GM19240 (cell line): ENCODE measurements at regions not wholly inside any gene's neighbourhood (a gene's known extent, or its start where the extent isn't known, plus 50 kb on each side); places are given as distances from the start of the nearest gene placed in this dataset.

Source experiments
- DNase-seq: peaks from one replicate; pipeline ENCODE4 v3.0.0; 2011; ENCODE audit warnings: low spot score; ENCODE audit not compliant: insufficient read length

DNA sequence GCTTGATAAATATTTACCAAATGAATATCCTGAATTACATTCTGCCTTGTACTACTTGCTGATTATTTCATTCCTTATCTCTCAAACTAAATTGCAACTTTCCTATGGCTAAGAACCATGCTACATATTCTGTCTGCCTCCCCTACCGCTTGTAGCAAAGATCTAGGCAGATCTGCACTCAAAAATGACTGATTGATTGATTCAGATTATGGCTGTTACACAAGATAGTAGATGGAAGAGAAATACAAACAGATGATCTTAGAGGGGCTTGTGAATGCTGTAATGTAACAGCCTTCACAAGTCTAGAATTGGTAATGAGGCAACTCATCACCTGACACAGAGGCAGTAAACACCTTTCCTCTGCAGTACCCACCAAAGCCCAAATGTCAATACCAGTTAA, 446.1 kb downstream of the PRELID2 start:
- DNase-seq, result no peak

DNA sequence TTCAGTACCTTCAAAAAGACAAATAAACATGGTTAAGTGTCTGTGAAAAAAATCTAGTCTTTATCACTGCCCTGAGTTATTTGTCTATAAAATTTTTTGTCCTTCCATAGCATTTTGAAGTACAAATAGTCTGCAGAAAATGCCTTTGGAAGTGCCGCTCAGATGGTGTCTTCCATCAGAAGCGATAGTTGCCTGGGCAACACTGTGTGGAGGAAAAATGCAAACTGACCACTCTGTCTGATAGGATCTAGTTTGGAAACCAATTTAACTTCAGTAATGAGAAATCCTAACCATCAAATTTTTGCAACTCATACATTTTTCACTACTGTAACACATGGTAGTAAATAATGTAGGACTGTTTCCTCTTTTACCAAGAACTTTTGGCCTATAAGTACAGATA, 449.9 kb downstream of the PRELID2 start:
- no peak for DNase-seq

DNA sequence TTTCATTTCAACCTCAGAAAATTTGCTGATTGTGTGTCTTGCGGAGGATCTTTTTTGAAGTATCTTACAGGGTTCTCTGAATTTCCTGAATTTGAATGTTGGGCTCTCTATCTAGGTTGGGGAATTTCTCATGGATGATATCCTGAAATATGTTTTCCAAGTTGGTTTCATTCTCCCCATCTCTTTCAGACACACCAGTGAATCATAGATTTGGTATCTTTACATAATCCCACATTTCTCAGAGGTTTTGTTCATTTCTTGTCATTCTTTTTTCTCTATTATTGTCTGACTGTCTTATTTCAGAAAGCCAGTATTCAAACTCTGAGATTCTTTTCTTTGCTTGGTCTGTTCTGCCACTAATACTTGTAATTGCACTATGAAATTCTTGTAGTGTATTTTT, 456.9 kb downstream of the PRELID2 start:
- no peak for DNase-seq

DNA sequence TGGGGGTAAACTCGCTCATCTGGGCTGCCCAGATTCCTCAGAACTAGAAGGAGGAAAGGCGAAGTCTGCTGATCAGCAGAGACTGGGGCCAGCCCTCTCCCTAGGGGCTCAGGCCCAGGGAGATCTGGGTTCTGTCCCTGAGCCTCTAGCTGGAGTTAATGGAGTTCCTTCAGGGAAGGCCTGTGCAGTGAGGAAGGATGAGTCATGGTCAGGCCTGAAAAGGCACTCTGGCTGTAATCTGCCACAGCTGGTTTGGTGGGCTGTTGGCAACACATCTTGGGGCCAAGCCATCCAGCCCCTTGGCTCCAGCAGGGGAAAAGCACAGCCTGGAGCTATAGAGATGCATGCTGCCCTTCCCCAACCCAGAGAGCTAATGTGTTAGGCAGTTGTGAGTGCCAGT, 459.6 kb downstream of the PRELID2 start:
- DNase-seq, result no peak

DNA sequence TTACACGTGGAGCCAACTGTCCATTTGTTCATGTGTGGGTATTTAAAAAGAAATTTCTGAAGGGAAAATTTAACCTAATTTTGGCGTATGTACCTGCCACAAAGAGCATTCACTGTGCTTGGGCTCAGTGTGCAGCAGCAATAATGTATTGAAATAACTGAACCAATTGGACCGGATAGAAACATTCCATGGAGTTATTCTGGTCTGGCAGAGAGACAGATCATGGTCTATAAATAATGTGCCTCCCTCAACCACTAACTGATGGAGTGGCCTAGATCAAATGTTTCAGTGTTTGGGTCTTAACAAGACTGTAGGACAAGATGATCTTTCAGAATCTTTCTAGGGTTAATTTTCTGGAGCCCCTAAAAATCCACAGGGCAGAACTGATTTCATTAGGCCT, 469.7 kb downstream of the PRELID2 start:
- DNase-seq, result no peak

DNA sequence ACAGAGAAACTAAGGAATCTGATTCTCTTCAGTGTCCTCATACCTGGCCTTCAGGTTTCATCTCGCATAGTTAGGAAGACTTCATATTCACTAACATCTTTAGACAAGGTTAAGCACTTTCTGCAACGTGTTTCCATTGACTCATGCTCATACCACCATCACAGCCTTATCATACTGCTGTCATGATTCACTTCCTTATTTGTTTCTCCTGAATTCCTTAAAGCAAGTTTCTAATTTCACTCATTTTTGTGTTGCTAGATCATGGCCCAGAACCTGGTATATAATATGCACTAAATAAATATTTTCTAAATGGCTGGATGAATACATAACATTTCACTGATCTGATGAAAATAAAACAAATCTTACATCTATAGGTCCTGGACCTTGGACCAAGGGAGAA, 472.9 kb downstream of the PRELID2 start:
- DNase-seq, result no peak

DNA sequence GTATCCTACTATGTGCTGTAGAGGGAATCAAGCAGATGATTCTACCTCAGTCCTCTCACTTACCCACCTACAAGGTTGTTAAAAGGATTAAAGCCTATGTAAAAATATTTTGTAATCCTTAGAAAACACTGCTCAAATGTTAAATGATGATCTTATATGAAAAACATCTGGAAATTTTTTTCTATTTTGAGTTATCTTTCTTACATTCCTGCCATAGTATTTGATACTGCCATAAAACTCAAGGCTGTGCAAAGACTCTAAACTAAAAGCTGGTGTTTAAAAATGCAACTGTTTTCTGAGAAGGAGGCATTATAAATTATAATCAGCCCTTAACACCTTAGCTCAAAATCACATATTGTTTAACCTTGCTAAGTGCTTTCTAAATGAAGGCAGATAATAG, 474.2 kb downstream of the PRELID2 start:
- no peak for DNase-seq

DNA sequence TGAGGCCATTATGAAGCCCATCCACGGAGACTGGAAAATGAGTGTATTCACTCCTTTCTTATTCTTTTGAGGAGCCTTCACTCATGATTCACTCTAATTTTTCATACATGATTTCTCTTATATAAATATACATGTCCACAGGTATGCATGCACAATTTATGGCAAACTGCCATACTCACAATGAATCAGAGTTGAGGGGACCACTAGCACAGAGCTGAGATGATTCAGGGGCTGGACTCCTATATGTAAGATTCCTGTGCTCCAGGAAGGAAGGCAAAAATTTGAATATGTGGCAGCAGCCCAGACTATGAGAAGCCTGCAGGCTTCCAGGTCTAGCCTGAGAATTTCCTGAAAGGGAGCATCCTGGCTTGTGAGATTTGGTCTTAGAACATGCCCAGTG, 484.6 kb downstream of the PRELID2 start:
- no peak for DNase-seq

DNA sequence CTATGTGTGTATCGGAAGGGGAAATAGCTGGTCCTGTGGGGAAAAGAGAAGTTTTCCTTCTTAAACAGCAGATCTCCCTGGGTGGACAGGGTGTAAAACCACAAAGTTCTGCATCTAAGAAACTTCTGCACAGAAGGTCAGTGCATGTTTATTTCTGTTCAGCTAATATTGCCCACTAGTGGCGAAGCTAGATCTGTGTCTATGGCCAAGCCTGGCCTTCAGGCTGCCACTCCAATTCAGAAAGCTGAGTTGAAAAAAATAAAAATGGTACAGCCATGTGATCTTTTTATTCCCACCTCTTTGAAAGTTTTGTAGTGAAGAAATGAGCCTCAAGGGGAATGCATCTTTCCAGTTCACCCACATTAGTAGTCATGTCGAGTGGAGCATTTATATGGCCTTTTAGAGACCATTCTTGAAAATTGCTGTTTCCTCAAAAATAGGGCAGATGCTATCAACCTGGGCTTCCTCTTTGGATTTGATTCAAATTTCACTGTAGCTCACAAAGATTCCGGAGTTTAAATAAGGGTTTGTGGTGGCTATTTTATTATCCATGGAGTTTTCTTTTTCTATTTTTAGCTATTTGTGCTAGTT, 488.0 kb downstream of the PRELID2 start:
- DNase-seq, result no peak

DNA sequence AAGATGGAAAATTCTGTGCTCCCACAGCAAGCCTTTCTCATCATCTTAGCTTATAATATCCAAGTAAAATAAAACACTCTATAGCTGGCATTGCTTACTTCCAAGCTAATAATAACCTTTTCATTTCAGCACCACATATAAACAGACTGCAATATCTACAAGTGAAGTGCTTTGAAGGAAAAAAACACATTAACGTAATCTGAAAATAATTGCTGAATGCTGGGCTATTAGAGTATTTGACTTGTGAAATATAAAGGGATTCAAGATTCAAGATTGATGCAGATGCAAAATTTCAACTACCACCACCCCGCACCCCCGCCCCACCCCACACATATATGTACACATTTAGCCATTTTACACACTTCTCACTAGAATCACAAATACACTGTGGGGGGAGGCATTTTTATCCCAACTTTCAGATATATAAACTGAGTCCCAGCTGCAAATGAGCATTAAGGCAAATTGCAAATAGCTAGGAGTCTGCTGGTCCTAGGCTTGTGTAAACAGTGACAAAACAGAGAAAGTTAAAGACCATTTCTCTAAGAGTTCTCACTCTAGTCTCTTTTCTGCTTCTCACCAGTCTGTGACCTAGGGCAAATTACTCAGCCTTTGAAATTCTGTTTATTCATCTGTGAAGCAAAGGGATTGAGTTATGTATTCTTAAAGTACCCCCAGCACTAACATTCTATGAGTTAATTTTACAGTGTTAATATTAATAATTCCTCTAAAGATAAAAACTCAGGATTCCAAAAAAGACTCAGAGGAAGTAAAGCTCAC, 489.4 kb downstream of the PRELID2 start:
- no peak for DNase-seq

DNA sequence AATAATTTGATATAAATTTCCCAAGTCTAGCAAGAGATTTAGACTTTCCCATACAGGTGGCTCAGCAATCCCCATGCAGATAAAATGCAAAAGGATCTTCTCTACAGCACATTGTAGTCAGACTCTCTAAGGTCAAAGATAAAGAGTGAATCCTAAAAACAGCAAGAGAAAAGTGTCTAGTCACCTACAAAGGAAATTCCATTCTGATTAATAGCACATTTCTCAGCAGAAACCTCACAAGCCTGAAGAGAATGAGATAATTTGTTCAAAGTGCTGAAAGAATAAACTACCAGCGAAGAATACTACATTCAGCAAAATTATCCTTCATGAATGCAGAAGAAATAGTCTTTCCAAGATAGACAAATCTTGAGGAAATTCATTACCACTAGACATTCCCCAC, 493.3 kb downstream of the PRELID2 start:
- no peak for DNase-seq

DNA sequence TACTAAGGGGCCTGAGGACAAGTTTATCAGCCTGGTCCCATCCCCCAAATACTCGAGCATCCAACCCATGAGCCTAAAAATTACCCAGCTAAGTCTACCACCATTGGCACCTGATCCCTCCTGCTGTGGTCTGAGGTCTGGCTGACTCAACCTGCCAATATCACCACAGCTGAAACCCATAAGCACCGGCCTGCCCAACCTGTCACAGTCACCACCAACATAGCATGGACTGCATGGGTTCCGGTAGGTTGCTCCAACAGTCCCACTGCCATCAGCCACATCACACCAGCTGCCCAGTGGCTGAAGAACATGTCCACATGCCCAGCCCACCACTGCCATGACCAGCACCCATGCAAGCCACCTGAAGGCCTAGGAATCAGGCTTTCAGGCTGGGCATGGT, 495.0 kb downstream of the PRELID2 start:
- no peak for DNase-seq

DNA sequence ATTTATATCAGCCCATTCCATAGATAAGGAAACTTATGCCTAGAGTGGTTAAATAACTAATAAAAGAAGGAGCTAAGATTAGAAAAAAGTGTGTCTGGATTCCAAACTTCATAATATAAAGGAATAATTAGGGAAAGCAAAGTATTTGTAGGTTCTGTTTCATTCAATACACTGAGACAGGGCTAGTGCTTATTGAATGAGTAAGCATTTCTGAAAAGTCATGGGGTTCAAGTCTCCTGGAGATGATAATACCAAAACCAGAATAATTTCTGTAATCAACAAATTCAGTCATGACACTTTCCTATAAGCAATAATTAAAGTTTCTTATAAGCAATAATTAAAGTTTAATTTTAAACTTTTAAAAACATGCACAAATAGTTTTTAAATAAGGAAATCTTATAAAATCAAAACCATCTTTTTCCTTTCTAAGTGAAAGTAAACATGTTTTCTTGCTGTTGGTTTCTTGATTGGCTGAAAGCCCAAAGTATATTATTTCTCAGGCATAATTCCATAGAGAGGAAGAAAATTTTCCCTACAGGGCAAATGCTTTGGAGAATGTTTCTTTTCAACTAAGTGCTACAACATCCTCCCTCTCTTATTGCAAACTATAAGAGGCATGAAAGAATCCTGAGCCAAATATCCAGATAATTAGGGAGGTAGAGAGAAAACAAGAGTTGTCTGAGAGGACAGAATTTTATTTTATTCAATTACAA, 510.2 kb downstream of the PRELID2 start:
- DNase-seq, result no peak

DNA sequence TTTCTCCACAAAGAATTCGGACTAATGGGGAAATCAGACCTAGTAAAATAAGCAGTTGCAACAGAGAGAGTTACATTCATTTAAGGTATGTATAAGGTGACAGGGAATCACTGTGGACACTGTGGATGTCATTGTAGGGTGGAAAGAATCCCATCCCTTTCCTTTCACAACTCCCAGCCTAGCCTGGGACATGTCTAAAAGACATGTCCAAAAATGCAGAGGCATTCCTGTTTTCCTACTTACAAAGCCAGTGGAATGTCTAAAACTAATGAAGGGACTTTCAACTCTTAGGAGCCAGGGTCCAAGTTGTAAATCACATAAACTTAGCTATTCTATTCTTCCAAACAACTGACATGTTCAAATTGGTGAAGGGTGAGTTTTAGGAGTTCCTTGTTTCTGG, 511.0 kb downstream of the PRELID2 start:
- no peak for DNase-seq

DNA sequence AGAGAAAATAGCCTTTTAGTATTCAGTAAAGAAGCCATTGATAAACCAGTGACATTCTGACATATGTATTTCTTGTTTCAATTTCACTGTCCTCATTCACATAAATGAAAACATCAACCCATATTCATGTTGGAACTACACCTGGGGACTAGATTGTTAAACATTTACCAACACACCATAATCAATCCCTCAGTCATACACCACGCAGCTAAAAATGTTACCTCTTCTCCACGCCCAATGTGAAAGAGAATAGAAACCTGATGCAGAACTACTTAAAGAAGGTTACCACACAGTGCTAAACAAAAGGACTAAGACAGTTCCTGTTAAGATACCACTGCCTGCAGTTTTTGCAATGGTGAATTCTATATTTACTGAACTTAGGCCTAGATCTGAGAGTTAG, 518.9 kb downstream of the PRELID2 start:
- no peak for DNase-seq

DNA sequence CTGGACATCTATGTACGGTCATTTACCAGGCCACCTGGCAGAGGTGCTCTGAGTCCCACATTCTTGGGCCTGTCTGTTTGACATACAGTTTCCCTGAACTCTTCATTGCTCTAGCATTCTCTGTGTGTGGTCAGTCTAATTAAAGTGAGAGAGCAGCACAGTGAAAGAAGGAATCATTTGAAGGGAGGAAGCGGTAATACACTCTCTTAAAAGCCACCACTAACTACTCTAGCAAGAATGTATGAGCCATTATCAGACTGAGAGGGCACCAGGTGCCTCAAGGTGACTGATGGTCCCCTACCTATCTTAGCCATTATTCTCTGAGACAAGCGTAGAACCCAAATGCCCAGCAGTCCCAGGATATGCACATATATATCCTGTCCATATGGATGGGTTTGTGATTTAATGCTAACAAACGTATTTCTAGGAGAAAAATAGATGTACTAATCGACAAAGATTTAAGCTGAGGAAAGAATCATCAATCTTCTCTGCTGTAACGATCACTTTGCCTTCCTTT, 527.2 kb downstream of the PRELID2 start:
- no peak for DNase-seq

DNA sequence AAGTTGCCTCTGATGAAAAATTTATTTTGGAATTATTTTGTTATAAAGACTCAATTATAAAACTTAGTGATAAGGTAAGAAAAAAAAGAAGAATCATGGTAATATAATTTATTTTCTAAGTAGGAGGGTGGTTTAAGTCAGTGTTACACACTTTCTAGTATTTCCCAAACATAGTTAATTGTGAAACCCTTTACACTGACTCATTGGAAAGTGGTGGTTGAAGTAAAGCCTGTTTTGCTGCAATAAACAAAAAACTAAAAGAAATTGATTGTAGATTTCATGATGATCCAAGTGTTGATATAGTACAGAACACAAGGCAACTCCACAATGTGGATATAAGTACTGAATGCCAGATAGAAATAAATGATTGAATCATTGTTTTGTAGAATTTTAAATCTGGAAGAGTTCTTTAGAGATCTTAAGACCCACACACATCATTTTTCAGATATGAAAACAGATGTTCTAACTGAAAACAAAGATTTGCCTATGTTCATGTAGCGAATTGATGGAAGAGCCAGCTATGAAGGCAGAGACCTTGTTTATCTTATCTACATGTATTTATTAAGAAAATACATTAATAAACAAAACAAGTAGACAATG, 539.8 kb downstream of the PRELID2 start:
- DNase-seq, result no peak

DNA sequence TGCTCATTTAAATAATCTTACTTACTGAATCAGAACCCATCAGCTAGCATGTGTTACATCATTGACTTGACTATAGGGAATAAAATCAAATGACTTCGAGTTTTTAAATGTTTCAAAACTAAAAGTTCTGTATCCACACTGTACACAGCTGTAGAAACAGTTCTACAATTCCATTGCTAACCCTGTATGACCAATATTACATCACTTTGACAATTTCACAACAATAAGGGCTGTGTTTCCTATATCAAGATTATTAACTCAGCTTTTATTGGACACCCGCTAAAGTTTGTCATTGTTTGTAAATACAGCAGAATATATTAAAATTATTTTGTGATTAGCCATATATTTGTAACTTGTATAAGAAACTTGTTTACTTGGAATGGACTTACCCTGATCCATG, 540.8 kb downstream of the PRELID2 start:
- DNase-seq, result no peak

DNA sequence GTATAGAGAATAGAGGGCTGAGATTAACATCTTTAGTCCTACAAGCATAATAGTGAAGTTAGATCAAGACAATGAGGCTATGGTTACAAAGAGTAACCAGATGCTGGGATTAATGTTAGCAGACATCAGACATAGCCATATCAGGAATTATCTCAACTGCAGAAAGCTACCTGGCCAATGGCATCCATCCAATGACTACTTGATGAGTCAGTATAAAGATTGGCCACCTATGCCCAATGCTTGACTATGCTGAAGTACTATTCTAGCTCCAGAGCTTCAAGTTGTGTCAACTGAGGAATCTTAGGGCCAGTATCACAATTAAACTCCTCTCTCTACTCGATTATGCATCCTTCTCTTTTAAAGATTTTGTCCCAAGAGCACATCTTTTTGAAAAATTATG, 541.4 kb downstream of the PRELID2 start:
- no peak for DNase-seq

DNA sequence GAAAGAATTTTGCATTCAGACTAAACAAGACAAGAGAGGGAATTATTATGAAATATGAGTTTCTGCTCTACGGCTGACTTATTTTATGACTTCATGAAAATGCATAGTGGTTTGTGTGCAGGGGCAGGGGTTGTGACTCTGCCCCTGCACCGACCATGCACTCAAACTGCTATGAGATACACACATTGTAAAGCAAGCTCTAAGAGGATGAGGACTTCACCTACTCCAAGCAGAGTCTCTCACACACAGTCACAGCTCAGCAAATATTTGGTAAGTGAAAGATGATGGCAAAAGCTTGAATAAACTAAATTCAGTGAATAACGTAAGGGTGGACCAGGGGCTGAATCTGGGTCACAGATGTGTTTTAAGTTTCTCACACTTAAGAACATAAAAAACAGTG, 542.9 kb downstream of the PRELID2 start:
- no peak for DNase-seq

DNA sequence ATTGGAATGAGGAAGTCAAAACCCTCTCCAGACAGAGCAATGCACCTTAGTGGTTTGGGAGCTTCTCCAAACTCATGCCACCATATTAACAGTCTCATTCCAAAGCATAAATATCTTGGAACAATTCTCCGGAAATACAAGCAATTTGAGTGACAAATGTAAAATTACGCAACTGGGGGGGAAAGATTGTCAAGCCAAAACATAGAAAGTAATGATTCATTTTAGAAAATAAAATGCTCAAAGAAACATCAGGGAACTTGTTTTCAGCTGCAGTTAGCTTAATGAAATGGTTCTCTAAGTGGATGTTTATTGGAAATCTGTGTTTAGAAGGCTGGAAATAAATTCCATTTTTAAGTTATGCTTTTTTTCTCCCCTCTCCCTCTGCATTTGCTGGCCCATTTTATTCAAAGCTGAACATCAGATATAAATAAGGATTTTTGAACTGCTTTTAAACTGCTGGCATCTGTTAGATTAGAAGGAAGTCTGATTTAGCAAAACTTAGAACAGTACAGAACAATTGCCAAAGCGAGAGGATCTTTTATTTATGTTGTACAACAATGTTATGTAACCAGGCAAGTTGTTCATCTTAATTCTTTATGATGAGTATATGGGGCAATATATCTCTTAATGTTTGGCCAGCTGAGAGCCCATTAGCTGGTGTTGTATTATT, 551.9 kb downstream of the PRELID2 start:
- no peak for DNase-seq

DNA sequence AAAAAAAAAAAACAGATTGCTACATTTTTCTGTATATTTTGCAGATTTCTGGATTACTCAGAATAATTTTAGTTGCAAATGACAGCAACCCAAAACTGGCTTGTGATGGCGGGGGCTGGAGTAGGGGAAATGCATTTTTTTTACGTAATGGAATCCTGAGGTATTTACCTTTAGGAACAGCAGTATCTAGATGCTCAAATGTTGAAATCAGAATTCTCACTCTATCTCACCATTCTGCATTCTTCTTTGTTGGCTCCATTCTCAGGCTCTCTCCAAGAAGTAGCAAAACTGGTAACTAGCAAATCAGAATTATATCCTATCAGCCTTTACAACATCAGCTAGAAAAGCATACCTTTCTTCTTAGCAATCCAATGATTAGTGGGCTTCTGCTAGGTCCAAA, 554.3 kb downstream of the PRELID2 start:
- DNase-seq, result no peak
